Caco-2 (cell line): ENCODE measurements at regions not wholly inside any gene's neighbourhood (a gene's known extent, or its start where the extent isn't known, plus 50 kb on each side); places are given as distances from the start of the nearest gene placed in this dataset.

ENCODE experiments used
- BruUV-seq: library from RNA; stranded (reverse); fragments of 400-500 nt; replicated peaks from 2 replicates; lab custom pipeline; 2021; lab: Mats Ljungman, UMichigan
- CTCF ChIA-PET: fragments of 300-600 bp; sonication (Branson Sonifier 250); formaldehyde crosslinking; loops from one replicate; lab custom pipeline; 2022; ENCODE audit warnings: antibody characterized with exemption; lab: Charles Lee
- POLR2A ChIA-PET: fragments of 300-600 bp; sonication (Branson Sonifier 250); formaldehyde crosslinking; loops from one replicate; lab custom pipeline; 2022; ENCODE audit warnings: antibody characterized with exemption; lab: Charles Lee
- DNase-seq, 2 experiments: peaks; one replicate each; pipeline versions ENCODE4 v3.0.0 to v3.0.0-alpha.2; 2020 to 2022
- H3K27me3 ChIP-seq: replicated peaks from 2 replicates; pipeline ENCODE4 v1.6.0; 2011; ENCODE audit warnings: low read length; ENCODE audit not compliant: control insufficient read depth, insufficient read depth
- H3K36me3 ChIP-seq: 2 replicates; pipeline ENCODE4 v1.5.1; 2011; ENCODE audit warnings: low read length; ENCODE audit not compliant: control insufficient read depth, insufficient read depth
- H3K4me1 ChIP-seq: fragments of 250-450 bp; sonication (Bioruptor Pico); 2 replicates; pipeline ENCODE4 v1.5.1; 2020; ENCODE audit warnings: mild to moderate bottlenecking
- H3K4me3 ChIP-seq: 2 replicates; pipeline ENCODE4 v1.5.1; 2011; ENCODE audit warnings: low read depth, mild to moderate bottlenecking, control low read depth, low read length
- H3K9me3 ChIP-seq: fragments of 250-450 bp; sonication (Bioruptor Pico); 2 replicates; pipeline ENCODE4 v1.5.1; 2020; ENCODE audit warnings: mild to moderate bottlenecking, moderate library complexity
- H3K27ac Mint-ChIP-seq: one replicate; pipeline ENCODE4 v1.8.0; 2022; ENCODE audit warnings: mixed read lengths; ENCODE audit not compliant: unreplicated experiment
- H3K27me3 Mint-ChIP-seq: one replicate; pipeline ENCODE4 v1.8.0; 2022; ENCODE audit warnings: mixed read lengths; ENCODE audit not compliant: insufficient read depth, unreplicated experiment
- H3K36me3 Mint-ChIP-seq: one replicate; pipeline ENCODE4 v1.8.0; 2022; ENCODE audit warnings: mild to moderate bottlenecking, mixed read lengths; ENCODE audit not compliant: insufficient read depth, unreplicated experiment
- H3K4me1 Mint-ChIP-seq: one replicate; pipeline ENCODE4 v1.8.0; 2022; ENCODE audit warnings: low read depth, mixed read lengths; ENCODE audit not compliant: unreplicated experiment
- H3K4me3 Mint-ChIP-seq: one replicate; pipeline ENCODE4 v1.8.0; 2022; ENCODE audit warnings: mild to moderate bottlenecking, moderate library complexity, mixed read lengths; ENCODE audit not compliant: unreplicated experiment
- H3K9me3 Mint-ChIP-seq: one replicate; pipeline ENCODE4 v1.8.0; 2022; ENCODE audit warnings: mixed read lengths; ENCODE audit not compliant: unreplicated experiment
- intact Hi-C: fragments of 100-400 bp; cut with micrococcal nuclease; formaldehyde crosslinking; loops from one replicate; pipeline ENCODE4 v1.10.0; 2022; ENCODE audit not compliant: unreplicated experiment
- TF ChIP-seq, protein P1 (sequence below), 2 experiments: fragments of 200-600 bp in 1 of 2; IDR thresholded peaks; 1 replicate in 1 of 2; 2 replicates in 1 of 2; pipeline versions ENCODE4 v1.5.1 to v1.8.0; 2011 to 2022; ENCODE audit warnings: antibody characterized with exemption in 1 of 2, control low read depth in 1 of 2, inconsistent platforms in 1 of 2, low read depth in 1 of 2, low read length in 1 of 2, mild to moderate bottlenecking in 1 of 2, moderate library complexity in 1 of 2; ENCODE audit not compliant: insufficient read depth in 1 of 2, severe bottlenecking in 1 of 2, unreplicated experiment in 1 of 2

- H3K9me3 Mint-ChIP-seq = no peaks in the 10 kb centered on the region
- H3K27ac Mint-ChIP-seq = no peak overlapping the region
- no peaks in the 10 kb centered on the region for H3K36me3 ChIP-seq
- H3K4me3 Mint-ChIP-seq = no peak overlapping the region
- H3K36me3 Mint-ChIP-seq = no peaks in the 10 kb centered on the region
- POLR2A ChIA-PET = no interaction called here
- DNase-seq = no peak
- CTCF ChIA-PET = no interaction called here
- no peaks in the 10 kb centered on the region for H3K27me3 Mint-ChIP-seq
- no TSS peak for BruUV-seq
- TF ChIP-seq, protein P1, sequence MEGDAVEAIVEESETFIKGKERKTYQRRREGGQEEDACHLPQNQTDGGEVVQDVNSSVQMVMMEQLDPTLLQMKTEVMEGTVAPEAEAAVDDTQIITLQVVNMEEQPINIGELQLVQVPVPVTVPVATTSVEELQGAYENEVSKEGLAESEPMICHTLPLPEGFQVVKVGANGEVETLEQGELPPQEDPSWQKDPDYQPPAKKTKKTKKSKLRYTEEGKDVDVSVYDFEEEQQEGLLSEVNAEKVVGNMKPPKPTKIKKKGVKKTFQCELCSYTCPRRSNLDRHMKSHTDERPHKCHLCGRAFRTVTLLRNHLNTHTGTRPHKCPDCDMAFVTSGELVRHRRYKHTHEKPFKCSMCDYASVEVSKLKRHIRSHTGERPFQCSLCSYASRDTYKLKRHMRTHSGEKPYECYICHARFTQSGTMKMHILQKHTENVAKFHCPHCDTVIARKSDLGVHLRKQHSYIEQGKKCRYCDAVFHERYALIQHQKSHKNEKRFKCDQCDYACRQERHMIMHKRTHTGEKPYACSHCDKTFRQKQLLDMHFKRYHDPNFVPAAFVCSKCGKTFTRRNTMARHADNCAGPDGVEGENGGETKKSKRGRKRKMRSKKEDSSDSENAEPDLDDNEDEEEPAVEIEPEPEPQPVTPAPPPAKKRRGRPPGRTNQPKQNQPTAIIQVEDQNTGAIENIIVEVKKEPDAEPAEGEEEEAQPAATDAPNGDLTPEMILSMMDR (IDR thresholded peaks at IDR 0.05; ENCODE audit: insufficient read depth in 1 of 2, low read depth in 1 of 2, low read length in 1 of 2, severe bottlenecking in 1 of 2, unreplicated experiment in 1 of 2) = no peak
- no peak overlapping the region for H3K4me3 ChIP-seq
- H3K4me1 ChIP-seq = no peaks in the 10 kb centered on the region
- intact Hi-C loops = no loop called here
- H3K4me1 Mint-ChIP-seq = no peaks in the 10 kb centered on the region
- no peaks in the 10 kb centered on the region for H3K27me3 ChIP-seq
- H3K9me3 ChIP-seq = no peaks in the 10 kb centered on the region
Measured at GRCh38 chr17:12536472-12536871, 129.2 kb upstream of the MYOCD start.

- intact Hi-C loops = no loop called here
- H3K4me3 Mint-ChIP-seq = no peak overlapping the region
- no TSS peak for BruUV-seq
Measured at GRCh38 chr17:12537436-12537835, 128.3 kb upstream of the MYOCD start.

GRCh38 chr17:12538003-12538402 lies 127.7 kb upstream of the MYOCD start:
- Mint-ChIP-seq H3K9me3 (no peaks in the 10 kb centered on the region), H3K4me1 (no peaks in the 10 kb centered on the region), H3K27me3 (no peaks in the 10 kb centered on the region), H3K36me3 (no peaks in the 10 kb centered on the region), H3K27ac (no peak overlapping the region), H3K4me3 (no peak overlapping the region)
- CTCF ChIA-PET = no interaction called here
- Histone ChIP-seq H3K27me3 (no peaks in the 10 kb centered on the region), H3K36me3 (no peaks in the 10 kb centered on the region), H3K4me1 (no peaks in the 10 kb centered on the region), H3K9me3 (no peaks in the 10 kb centered on the region), H3K4me3 (no peak overlapping the region)
- intact Hi-C loops = no loop called here
- POLR2A ChIA-PET = no interaction called here
- no peak for DNase-seq
- TF ChIP-seq, protein P1 (IDR thresholded peaks at IDR 0.05; ENCODE audit: insufficient read depth in 1 of 2, low read depth in 1 of 2, low read length in 1 of 2, severe bottlenecking in 1 of 2, unreplicated experiment in 1 of 2) = no peak
- no TSS peak for BruUV-seq

More at GRCh38 chr17:12537436-12537835, 128.3 kb upstream of the MYOCD start:
- H3K36me3 Mint-ChIP-seq = no peaks in the 10 kb centered on the region
- no peak for DNase-seq
- no peaks in the 10 kb centered on the region for H3K27me3 Mint-ChIP-seq
- no peaks in the 10 kb centered on the region for H3K36me3 ChIP-seq
- no peaks in the 10 kb centered on the region for H3K4me1 Mint-ChIP-seq
- H3K9me3 Mint-ChIP-seq = no peaks in the 10 kb centered on the region
- TF ChIP-seq, protein P1 (IDR thresholded peaks at IDR 0.05; ENCODE audit: insufficient read depth in 1 of 2, low read depth in 1 of 2, low read length in 1 of 2, severe bottlenecking in 1 of 2, unreplicated experiment in 1 of 2) = no peak
- ChIA-PET CTCF (no interaction called here), POLR2A (no interaction called here)
- no peak overlapping the region for H3K27ac Mint-ChIP-seq
- no peaks in the 10 kb centered on the region for H3K4me1 ChIP-seq
- H3K9me3 ChIP-seq = no peaks in the 10 kb centered on the region
- H3K4me3 ChIP-seq = no peak overlapping the region
- H3K27me3 ChIP-seq = no peaks in the 10 kb centered on the region
